GM12878 (cell line): ENCODE measurements at regions not wholly inside any gene's neighbourhood (a gene's known extent, or its start where the extent isn't known, plus 50 kb on each side); places are given as distances from the start of the nearest gene placed in this dataset.

ENCODE experiments used
- ATAC-seq: fragments of 200-7000 bp; cut with Tn5 transposase; 3 replicates; pipeline ENCODE4 v1.9.1; 2020; ENCODE audit warnings: mild to moderate bottlenecking, moderate library complexity
- BruUV-seq: library from RNA; stranded (reverse); fragments of 400-500 nt; replicated peaks from 2 replicates; lab custom pipeline; 2021; lab: Mats Ljungman, UMichigan
- CTCF ChIA-PET: fragments of 300-600 bp; sonication (Branson Sonifier 250); formaldehyde crosslinking; extraction: SDS; loops from one replicate; lab custom pipeline; 2021; ENCODE audit warnings: inconsistent platforms; lab: Yijun Ruan, JAX
- POLR2A ChIA-PET: fragments of 350-600 bp; formaldehyde crosslinking; extraction: SDS; loops from one replicate; lab custom pipeline; 2021; ENCODE audit warnings: inconsistent platforms; lab: Charles Lee
- RAD21 ChIA-PET: fragments of 300-600 bp; sonication (Branson Sonifier 250); formaldehyde crosslinking; loops from one replicate; lab custom pipeline; 2023; ENCODE audit warnings: antibody characterized with exemption; ENCODE audit not compliant: unreplicated experiment; lab: Charles Lee
- SMC1A ChIA-PET: fragments of 300-600 bp; sonication (Branson Sonifier 250); formaldehyde crosslinking; loops from one replicate; lab custom pipeline; 2023; ENCODE audit not compliant: unreplicated experiment, uncharacterized antibody; lab: Charles Lee
- DNase-seq: peaks from one replicate; pipeline ENCODE4 v3.0.0-alpha.2; 2011; ENCODE audit warnings: low read depth, low spot score
- FAIRE-seq: peaks from 3 replicates; lab custom pipeline; 2011; peaks lifted over from hg19 to GRCh38; lab: Jason Lieb, UNC
- H2AFZ ChIP-seq: 2 replicates; pipeline ENCODE4 v1.6.0; 2011; ENCODE audit warnings: low read depth, low read length, control low read depth; ENCODE audit not compliant: control insufficient read depth
- H3K27ac ChIP-seq: 2 replicates; pipeline ENCODE4 v1.5.1; 2011; ENCODE audit warnings: control low read depth; ENCODE audit not compliant: control insufficient read depth, insufficient read depth
- H3K27me3 ChIP-seq, 2 experiments: replicated peaks in 1 of 2; 2 replicates each; pipeline versions ENCODE4 v1.6.0 to v1.6.1; 2011; ENCODE audit warnings: low read length in 1 of 2; ENCODE audit not compliant: control insufficient read depth in 2 of 2, insufficient read depth in 2 of 2
- H3K36me3 ChIP-seq, 2 experiments: 2 replicates each; pipeline ENCODE4 v1.5.1; 2011; ENCODE audit warnings: low read length in 1 of 2; ENCODE audit not compliant: control insufficient read depth in 2 of 2, insufficient read depth in 2 of 2
- H3K4me1 ChIP-seq: 2 replicates; pipeline ENCODE4 v1.6.1; 2011; ENCODE audit warnings: mild to moderate bottlenecking, low read length, moderate library complexity, mixed read lengths; ENCODE audit not compliant: control insufficient read depth, insufficient read depth
- H3K4me2 ChIP-seq: 2 replicates; pipeline ENCODE4 v1.6.0; 2011; ENCODE audit warnings: control low read depth; ENCODE audit not compliant: control insufficient read depth, insufficient read depth
- H3K4me3 ChIP-seq: fragments of 200-600 bp; sonication (generic); 2 replicates; pipeline ENCODE4 v1.5.1; 2016
- H3K79me2 ChIP-seq: 2 replicates; pipeline ENCODE4 v1.6.0; 2011; ENCODE audit warnings: low read length; ENCODE audit not compliant: control insufficient read depth, insufficient read depth
- H3K9ac ChIP-seq: 2 replicates; pipeline ENCODE4 v1.8.0; 2011; ENCODE audit warnings: low read length, control low read depth, mixed read lengths; ENCODE audit not compliant: control insufficient read depth, insufficient read depth
- H3K9me3 ChIP-seq: replicated peaks from 3 replicates; pipeline ENCODE4 v1.5.1; 2011; ENCODE audit warnings: mild to moderate bottlenecking, low read length; ENCODE audit not compliant: control insufficient read depth, insufficient read depth
- H4K20me1 ChIP-seq: 2 replicates; pipeline ENCODE4 v1.6.0; 2011; ENCODE audit not compliant: control insufficient read depth, insufficient read depth
- CHD2 ChIP-seq: IDR thresholded peaks from 2 replicates; pipeline ENCODE4 v1.6.1; 2011; ENCODE audit warnings: low read depth, low read length, improper control_type of control experiment, borderline replicate concordance
- FOXM1 ChIP-seq: IDR thresholded peaks from 2 replicates; pipeline ENCODE4 v1.6.1; 2012; ENCODE audit warnings: low read depth, mild to moderate bottlenecking, inconsistent platforms, low read length, moderate library complexity
- HCFC1 ChIP-seq: fragments of 150-350 bp; IDR thresholded peaks from 2 replicates; pipeline ENCODE4 v1.6.1; 2014; ENCODE audit warnings: low read length
- MTA2 ChIP-seq: fragments of 450-650 bp; IDR thresholded peaks from 2 replicates; pipeline ENCODE4 v1.6.1; 2016; ENCODE audit warnings: low read depth, mild to moderate bottlenecking, moderate library complexity
- POLR2A ChIP-seq: IDR thresholded peaks from 2 replicates; pipeline ENCODE4 v1.6.1; 2011; ENCODE audit warnings: low read depth, mild to moderate bottlenecking, low read length
- RCOR1 ChIP-seq: conservative IDR thresholded peaks from 2 replicates; pipeline ENCODE4 v1.6.1; 2012; ENCODE audit warnings: low read depth, low read length, improper control_type of control experiment
- SMAD5 ChIP-seq: IDR thresholded peaks from 2 replicates; pipeline ENCODE4 v1.6.1; 2016; ENCODE audit warnings: antibody characterized with exemption, low read depth
- WGBS: methylation state at CpG from one replicate; pipeline ENCODE4 v1.1.6; 2016; ENCODE audit warnings: low lambda C conversion rate; ENCODE audit not compliant: insufficient replicate concordance, insufficient coverage; ENCODE audit errors: missing lambda C conversion rate; 5-methylcytosine and 5-hydroxymethylcytosine counted together
- in situ Hi-C: fragments of 300-500 bp; cut with MboI; formaldehyde crosslinking; loops from 9 replicates; pipeline ENCODE4 v1.14.3; 2018; ENCODE audit warnings: mixed read lengths
- intact Hi-C: fragments of 100-400 bp; cut with micrococcal nuclease; formaldehyde crosslinking; loops from one replicate; pipeline ENCODE4 v1.14.2; 2022; ENCODE audit not compliant: unreplicated experiment
- TF ChIP-seq, protein P1 (sequence below): IDR thresholded peaks from 2 replicates; pipeline ENCODE4 v1.6.1; 2011; ENCODE audit warnings: low read depth, mild to moderate bottlenecking, low read length, moderate library complexity, borderline replicate concordance; ENCODE audit errors: extremely low read depth
- TF ChIP-seq, protein P2 (sequence below): IDR thresholded peaks from 2 replicates; pipeline ENCODE4 v1.6.1; 2012; ENCODE audit warnings: low read length, inconsistent platforms
- TF ChIP-seq, protein P3 (sequence below): fragments of 450-650 bp; IDR thresholded peaks from 2 replicates; pipeline ENCODE4 v1.6.1; 2017; ENCODE audit warnings: borderline replicate concordance
- TF ChIP-seq, protein P4 (sequence below): fragments of 450-650 bp; IDR thresholded peaks from 2 replicates; pipeline ENCODE4 v1.6.1; 2014; ENCODE audit warnings: mild to moderate bottlenecking

DNA sequence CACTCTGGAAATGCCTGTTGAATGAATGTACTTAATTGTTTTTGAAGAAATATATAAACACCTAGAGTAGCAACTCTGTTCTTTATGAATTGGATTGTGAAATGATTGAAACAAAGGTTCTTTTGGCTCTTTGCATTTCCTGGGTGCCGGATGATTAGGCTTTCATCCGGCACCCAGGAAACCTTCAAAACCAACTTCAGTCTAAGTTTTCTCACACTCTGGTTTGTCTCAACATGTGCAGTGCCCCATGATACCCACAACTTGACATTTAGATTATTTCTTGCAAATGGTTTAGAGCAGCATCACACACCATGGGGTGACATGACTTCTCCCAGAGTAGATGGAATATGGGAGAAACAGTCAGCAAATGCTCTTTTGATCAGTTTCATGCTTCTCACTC, 354.9 kb downstream of the BARHL2 start:
- no peaks in the 10 kb centered on the region for H3K36me3 ChIP-seq
- DNase-seq, result no peak
- H3K4me3 ChIP-seq, result no peak overlapping the region
- no peak for ATAC-seq
- no peak overlapping the region for H3K9ac ChIP-seq
- ChIA-PET CTCF (interaction anchor here (1.1 to 1.4 kb wide), 3 partner anchors 13 to 50 kb away, joined by 3 to 4 read pairs (median 3); no protein-coding TSS in a partner anchor), POLR2A (no interaction called here), RAD21 (interaction anchor here (1.4 kb wide), 1 partner anchor 24 kb away, joined by 3 read pairs; no protein-coding TSS in a partner anchor), SMC1A (interaction anchor here (0.8 to 1.5 kb wide), 5 partner anchors 15 to 32 kb away, joined by 3 to 4 read pairs (median 3); no protein-coding TSS in a partner anchor)
- H3K79me2 ChIP-seq, result no peaks in the 10 kb centered on the region
- H2AFZ ChIP-seq, result no peak overlapping the region
- H3K4me1 ChIP-seq, result no peaks in the 10 kb centered on the region; the same call in 1 of the 2 replicates
- intact Hi-C loops (no loop called here), in situ Hi-C loops (no loop called here)
- no peaks in the 10 kb centered on the region for H3K9me3 ChIP-seq
- H4K20me1 ChIP-seq, result no peaks in the 10 kb centered on the region
- no peak overlapping the region for H3K27ac ChIP-seq
- BruUV-seq, result no TSS peak
- FAIRE-seq, result no peak
- no peak overlapping the region for H3K4me2 ChIP-seq
- 100% methylated on average over 2 of the region's 2 CpGs for WGBS
- TF ChIP-seq CHD2 (no peak), MTA2 (no peak), RCOR1 (no peak), HCFC1 (no peak), SMAD5 (no peak), POLR2A (no peak), FOXM1 (no peak)
- TF ChIP-seq, protein P1, sequence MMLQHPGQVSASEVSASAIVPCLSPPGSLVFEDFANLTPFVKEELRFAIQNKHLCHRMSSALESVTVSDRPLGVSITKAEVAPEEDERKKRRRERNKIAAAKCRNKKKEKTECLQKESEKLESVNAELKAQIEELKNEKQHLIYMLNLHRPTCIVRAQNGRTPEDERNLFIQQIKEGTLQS, result no peak
- TF ChIP-seq, protein P2, sequence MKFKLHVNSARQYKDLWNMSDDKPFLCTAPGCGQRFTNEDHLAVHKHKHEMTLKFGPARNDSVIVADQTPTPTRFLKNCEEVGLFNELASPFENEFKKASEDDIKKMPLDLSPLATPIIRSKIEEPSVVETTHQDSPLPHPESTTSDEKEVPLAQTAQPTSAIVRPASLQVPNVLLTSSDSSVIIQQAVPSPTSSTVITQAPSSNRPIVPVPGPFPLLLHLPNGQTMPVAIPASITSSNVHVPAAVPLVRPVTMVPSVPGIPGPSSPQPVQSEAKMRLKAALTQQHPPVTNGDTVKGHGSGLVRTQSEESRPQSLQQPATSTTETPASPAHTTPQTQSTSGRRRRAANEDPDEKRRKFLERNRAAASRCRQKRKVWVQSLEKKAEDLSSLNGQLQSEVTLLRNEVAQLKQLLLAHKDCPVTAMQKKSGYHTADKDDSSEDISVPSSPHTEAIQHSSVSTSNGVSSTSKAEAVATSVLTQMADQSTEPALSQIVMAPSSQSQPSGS, result no peak
- TF ChIP-seq, protein P3, sequence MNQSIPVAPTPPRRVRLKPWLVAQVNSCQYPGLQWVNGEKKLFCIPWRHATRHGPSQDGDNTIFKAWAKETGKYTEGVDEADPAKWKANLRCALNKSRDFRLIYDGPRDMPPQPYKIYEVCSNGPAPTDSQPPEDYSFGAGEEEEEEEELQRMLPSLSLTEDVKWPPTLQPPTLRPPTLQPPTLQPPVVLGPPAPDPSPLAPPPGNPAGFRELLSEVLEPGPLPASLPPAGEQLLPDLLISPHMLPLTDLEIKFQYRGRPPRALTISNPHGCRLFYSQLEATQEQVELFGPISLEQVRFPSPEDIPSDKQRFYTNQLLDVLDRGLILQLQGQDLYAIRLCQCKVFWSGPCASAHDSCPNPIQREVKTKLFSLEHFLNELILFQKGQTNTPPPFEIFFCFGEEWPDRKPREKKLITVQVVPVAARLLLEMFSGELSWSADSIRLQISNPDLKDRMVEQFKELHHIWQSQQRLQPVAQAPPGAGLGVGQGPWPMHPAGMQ, result no peak
- TF ChIP-seq, protein P4, sequence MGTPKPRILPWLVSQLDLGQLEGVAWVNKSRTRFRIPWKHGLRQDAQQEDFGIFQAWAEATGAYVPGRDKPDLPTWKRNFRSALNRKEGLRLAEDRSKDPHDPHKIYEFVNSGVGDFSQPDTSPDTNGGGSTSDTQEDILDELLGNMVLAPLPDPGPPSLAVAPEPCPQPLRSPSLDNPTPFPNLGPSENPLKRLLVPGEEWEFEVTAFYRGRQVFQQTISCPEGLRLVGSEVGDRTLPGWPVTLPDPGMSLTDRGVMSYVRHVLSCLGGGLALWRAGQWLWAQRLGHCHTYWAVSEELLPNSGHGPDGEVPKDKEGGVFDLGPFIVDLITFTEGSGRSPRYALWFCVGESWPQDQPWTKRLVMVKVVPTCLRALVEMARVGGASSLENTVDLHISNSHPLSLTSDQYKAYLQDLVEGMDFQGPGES, result no peak
- no peaks in the 10 kb centered on the region for H3K27me3 ChIP-seq
